ENCODE measurements at regions not wholly inside any gene's neighbourhood (a gene's known extent, or its start where the extent isn't known, plus 50 kb on each side); places are given as distances from the start of the nearest gene placed in this dataset.
A peak's percentile ranks its signal among the peaks of the same experiment; 100 is the strongest.

DNA sequence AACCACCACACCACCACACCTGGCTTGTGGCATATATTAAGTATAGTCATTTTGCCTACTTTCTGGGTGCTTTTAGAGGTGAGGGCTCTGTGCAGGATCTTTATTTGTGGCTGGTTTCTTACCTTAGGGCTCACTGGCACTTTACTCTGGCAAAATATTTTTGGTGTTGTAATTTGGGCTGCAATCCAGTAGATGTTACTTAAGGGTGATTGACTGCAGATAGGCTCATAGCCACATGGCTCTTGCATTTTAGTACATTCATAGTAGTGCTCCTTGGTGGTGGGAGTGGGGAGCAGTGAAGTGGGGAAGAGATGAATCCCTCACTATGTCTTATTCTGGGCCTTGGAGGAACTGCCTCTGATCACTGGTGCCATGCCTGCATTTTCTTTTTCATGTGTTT, 376.1 kb upstream of the GRIN3A start:
- no peak for FAIRE-seq

DNA sequence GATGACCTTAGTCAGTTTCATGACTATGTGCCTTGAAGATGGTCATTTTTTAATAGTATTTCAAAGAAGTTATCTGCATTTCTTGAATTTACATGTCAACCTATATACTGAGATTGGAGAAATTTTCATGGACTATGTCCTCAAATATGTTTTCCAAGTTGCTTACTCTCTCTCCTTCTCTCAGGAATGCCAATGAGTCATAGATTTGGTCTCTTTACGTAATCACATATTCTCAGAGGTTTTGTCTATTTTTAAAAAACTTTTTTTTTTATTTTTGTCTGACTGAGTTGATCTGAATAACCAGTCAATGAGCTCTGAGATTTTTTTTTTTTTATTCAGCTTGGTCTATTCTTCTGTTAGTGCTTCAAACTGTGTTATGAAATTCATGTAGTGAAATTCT, 374.7 kb upstream of the GRIN3A start:
- no peak for FAIRE-seq

DNA sequence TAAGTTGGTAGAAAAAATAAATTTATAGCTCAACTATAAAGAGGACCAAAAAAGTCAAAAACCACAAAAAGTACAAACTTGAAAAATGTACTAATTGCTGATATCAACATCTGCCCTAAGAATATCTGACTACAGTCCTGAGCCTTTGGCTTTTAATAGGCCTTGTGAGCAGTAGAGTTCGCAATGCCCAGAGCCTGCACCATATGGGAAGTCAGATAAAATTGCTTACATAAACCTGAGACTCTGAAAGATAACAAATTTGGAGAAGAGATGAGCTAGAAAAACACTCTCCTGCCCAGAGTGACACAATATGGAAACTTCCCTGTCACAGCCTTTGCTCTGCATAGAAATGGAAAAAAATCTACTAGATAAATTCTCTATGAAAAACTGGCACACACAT, 368.0 kb upstream of the GRIN3A start:
- FAIRE-seq = no peak

DNA sequence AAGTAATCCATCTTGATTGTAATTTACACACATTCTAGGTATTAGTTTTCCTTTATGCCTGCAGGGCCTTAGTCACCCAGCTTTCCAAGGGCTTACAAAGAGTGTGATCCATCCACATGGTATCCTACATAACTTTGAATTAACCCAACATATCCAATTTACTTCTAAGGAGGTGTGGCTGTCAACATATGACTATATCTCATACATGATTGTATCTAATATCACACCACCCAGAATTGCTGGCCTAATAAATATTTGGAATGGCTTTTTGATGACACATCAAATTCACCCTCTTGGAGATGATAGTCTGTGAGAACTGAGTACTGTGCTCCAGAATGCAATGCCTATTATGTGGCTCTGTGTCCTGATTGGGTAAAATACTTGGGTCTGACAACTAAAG, 363.3 kb upstream of the GRIN3A start:
- FAIRE-seq = no peak

DNA sequence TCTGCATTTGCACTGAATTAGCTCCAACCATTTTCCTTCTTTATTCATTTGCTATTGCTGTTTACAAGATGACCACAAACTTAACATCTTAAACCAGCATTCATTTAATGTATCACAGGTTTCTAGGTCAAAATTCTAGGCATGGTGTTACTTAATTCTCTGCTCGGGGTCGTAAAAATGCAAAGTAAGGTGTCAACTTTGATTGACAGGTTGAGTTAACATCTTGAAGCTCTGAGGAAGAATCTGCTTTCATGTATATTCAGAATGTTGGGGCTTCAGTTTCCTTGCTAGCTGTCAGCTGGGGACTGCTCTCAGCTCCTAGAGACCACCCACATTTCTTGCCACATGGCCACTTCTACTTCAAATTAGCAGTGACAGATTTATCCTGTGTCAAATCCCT, 348.7 kb upstream of the GRIN3A start:
- FAIRE-seq = no peak

DNA sequence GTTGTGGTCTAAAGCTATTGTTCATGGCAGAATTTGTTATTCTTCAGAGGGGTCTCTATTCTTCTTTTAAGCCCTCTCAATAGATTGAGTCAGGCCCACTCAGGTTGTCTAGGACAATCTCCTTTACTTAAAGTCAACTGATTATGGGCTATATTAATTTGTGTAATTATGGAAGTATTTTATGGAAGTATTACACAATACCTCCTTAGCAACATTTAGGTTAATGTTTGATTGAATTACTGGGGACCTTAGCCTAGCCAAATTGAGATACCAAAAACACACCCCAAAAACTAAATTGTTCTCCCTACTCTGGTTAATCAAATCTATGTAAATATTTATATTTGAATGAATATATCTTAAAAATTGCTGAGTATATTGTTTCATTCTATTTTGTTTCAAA, 347.1 kb upstream of the GRIN3A start:
- FAIRE-seq = no peak

DNA sequence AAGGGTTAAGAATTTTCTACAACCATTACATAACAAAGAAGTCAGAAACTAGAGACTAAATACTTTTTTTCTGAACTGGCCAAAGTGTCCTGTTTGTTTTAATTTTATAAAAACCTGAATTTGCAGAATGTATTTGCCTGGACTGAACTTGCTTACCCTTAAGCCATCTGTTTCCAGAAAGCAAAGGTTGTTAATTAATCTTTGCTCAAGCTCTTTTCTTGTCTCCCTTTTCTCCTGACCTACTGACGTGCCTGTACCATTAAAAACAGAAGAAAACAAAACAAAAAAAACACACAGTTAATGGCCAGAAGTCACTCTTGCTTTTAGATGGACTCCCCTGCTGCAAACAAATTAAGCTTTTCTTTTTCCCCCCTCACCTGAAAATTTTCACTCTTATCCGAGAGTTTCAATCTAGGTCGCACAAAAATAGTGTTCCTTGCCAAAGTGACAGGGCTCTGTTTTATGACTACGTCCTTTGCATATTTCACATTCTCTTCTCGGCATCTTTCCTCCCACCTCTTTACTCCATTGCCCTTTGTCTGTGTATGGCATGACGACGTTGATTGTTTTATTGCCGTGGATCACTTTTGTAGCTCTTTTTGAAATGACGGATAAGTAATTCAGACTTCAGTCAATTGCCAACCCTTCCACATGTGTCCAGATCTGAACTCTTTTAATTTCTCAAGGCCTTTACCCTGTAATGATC, 333.8 kb upstream of the GRIN3A start:
- peak; percentile 81 for FAIRE-seq

DNA sequence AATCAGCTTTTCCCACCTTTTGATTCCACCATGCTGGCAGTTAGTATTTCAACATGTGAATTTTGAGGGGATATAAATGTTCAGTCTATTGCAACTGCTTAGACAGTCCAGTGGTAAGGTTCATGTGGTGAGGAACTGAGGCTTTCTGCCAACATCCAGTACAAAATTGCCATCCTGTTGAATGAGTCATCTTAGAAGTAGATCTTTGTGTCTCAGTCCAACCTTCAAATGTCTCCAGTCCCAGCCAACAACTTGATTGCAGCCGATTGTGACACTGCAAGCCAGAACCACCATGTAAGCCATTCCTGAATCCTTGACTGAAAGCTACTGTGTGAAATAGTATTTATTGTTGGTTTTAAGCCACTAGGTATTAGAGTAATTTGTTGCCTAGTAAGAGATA, 331.5 kb upstream of the GRIN3A start:
- no peak for FAIRE-seq

DNA sequence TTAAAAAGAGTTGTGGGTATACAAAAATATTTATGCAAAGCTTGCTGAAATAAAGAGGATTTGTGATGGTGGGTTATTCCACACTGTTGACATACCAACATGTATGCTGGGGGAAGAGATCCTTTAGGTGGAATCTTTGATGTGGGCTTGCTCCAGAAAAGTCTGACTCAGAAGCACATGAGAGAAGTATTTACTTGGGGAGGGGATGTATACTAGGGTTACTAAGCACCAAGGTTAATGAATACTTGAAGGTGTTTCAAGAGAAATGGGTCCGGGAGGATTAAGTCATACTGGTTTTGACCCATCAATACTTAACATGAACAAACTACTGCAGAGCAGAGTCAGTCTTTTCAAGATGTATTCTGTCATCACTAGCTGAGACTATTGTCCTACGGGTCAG, 316.4 kb upstream of the GRIN3A start:
- FAIRE-seq = no peak

DNA sequence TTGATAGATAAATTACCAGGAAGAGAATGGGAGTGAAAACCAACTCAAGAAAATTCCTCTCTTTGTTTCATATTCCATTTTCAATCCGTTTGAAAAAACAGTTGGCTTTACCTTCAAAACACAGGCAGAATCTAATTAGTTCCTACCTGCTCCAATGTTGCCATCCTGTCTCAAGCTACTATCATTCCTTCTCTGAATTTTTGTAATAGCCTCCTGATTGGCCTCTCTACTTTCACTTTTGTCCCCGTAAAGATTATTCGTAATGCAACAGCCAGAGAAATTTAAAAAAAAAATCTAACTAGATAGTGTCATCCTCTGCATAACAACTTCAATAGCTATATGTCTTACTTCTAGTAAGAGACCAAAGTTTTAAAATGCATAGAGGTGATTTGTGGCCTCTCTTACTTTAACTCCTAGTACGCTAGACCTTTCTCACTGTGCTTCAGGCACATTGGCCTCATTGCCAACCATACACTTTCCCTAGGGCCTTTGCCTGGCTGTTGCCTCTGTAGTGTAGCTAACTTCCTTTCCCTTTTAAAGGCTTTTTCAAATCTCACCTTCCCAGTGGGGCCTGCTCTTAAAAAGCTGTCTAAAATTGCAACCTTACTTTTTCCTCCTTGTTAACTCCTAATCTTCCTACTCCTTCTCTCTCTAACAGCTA, 311.3 kb upstream of the GRIN3A start:
- no peak for FAIRE-seq

DNA sequence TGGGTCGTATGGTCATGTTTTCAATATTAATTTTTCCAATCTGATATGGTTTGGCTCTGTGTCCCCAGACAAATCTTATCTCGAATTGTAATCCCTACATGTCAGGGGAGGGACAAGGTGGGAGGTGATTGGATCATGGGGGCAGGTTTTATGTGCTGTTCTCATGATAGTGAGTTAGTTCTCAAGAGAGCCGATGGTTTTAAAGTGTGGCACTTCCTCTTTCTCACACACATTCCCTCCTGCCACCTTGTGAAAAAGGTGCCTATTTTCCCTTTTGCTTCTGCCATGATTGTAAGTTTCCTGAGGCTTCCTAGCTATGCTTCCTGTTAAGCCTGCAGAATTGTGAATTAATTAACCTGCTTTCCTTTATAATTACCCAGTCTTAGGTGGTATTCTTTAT, 309.1 kb upstream of the GRIN3A start:
- no peak for FAIRE-seq

DNA sequence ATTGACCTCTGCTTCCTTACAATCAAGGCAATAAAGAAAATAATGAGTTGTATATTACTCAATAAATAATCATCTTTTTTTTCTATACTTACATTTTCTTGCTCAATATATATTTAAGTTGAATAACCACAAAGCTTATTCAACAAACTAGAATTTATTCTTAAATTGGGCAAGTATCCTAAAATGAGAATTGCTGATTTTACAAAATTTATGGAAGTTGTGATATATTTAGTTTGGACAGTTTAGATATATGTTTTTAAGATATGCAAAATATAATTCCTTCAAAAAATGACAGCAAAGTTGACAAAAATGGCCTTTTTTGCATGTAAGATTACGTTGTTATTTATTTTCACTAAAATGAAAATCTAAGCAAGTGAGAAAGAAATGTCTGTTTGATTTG, 305.7 kb upstream of the GRIN3A start:
- no peak for FAIRE-seq

DNA sequence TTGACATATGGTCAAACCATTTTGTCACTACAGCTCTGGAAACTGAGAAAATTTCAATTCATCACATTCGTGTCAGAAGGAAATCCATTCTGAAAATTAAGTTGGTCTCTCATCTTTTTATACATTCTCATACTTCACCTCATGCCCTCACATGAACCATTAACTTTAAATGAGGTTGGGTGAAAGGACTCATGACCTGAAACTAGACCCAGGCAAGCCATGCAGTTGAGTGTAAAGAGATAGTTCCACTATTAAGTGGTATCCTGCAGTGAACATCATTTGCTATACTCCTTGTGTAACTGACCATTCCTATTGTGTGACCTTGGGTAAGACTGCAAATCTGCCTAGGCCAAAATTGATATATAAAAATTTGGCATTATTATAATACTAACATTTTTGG, 299.6 kb upstream of the GRIN3A start:
- no peak for FAIRE-seq

DNA sequence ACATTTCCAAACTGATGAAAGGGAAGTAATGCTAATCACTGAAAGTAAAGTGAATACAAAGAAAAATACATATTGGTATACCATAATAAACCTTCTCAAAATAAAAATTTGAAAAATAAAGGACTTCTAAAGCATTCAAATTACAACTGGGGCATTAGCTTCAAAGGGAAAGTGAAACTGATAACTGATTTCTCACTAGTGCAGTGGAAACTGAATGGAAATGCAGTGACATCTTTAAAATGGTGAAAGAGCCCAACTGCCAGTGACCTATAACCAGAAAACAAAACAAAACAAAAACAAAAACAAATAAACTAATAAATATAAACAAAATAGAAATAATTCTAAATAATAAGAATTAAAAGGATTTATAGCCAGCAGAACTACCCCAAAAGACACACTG, 297.5 kb upstream of the GRIN3A start:
- FAIRE-seq = no peak

DNA sequence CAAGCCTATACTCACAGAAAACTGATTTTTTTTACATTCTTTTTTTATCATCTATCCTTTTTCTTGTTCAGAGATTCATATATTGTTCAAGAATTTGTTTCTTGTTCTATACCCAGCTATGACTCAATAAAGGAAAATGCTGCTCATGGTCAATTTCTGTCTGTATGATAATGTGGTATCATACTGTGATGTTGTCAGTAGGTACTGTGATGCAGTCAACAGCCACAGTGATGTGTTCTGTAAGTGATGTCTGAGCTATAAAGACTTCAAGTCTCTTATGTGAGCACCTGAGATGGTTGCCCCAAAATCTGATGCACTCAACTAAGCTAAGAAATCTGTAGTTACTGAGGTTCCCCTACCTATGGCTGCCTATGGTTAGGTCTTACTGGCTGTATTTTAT, 294.2 kb upstream of the GRIN3A start:
- no peak for FAIRE-seq

DNA sequence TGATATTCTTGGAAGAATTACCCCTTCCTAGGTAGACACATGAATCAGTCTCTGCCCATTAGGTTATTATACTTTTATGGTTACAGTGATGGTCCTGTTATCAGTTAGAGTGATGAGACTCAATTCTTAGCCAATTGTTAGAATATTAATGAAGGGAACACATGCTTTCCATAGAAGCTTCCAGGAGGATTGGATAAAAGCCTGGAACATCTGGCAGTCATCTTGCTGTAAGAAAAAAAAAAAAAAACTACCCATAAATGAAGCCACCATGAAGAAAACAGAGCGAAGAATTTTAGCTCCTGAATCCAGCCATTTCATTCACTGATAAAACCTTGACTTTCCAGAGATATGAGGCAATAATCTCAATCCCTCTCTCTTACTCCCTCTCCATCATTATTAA, 262.5 kb upstream of the GRIN3A start:
- no peak for FAIRE-seq

DNA sequence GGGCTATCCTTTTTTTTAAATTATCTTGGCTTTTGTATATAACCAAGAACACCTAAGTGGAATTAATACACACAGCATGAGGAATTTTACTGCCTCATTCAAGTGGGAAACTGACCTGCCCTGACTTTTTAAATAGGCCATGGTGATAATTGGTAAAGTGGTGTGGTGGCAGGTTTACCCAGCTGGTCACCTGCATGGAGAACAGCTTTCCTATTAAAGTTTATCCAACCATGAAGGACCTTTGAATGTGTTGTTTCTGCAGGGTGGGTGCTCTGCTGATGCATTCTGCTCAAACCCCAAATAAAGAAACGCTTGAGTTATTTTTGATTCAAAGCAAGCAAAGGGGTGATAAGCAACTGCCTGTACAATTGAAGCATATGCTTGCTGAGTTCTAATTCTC, 261.0 kb upstream of the GRIN3A start:
- no peak for FAIRE-seq

DNA sequence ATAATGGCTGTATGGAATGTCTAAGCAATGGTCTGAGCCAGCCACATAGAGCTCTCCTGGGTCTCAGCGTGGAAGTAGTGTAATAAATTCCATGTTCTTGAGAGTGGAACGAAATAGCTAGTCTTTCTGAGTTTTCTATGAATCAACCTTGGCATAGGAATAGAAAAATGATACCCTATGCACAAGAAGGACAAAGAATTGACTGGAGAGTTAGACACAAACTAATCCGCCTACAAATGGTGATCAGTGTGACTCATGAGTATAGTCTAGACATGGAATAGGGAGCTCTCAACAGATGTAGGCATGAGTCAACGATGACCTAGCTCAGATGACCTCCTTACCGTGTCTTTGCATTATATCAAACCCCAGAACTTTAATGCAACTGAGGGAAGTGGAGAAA, 256.8 kb upstream of the GRIN3A start:
- FAIRE-seq = no peak

DNA sequence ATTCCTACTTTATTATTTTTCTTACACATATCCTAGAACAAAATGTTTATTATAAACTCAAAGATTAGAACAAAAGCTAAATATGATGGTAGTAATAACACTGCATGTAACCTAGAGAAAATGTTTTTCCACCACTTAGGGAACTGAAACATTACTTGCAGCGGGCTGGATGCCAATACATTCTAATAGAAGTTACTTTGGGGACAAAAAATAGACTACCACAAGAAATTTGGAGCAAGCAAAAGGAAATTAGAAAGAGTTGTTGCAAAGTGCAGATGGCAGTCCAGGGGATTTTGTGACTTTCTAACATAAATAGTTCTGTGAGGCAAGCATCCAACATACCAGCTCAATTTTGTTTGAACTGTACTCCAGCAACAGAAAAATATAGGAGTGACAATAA, 255.3 kb upstream of the GRIN3A start:
- FAIRE-seq = no peak

DNA sequence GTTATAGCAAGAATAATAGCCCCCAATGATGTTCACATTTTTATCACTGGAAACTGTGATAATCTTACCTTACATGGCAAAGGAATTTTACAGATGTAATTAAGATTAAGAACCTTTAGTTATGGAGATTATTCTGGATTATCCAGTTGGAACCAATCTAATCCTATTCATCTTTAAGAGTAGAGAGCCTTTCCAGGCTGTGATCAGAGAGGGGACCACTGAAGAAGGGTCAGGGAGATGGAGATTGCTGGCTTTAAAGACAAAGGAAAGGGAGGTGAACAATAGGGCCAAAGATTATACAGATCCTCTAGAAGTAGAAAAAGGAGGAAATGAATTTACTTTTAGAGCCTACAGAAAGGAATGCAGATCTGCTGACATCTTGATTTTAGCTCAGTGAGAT, 253.5 kb upstream of the GRIN3A start:
- FAIRE-seq = no peak

DNA sequence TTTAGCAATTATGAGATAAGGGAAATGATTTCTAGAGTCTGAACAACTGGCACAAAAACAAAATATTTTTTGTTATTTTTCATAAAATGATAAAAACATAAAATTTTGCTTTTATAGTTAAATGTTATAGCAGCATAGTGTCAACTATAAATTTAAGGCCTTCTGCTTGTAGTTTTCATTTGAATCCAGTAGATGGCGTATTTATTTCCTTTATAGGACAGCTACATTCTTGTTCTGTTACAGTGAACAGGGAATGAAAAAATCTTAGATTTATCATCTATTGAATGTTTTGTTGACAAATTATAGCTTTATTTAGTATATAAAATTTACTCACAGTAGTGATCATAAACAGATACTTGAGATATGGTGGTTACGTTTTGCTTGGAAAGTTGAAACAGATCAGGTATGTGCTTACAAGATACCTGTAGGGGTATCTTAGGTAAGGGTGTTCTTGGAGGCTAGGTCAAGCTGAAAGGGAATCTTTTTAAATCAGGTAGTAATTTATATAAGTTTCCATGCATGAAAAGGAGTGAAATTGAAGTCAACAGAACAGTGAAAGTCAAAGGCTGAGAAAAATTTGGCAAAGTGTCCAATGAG, 239.3 kb upstream of the GRIN3A start:
- peak; percentile 97 for FAIRE-seq

DNA sequence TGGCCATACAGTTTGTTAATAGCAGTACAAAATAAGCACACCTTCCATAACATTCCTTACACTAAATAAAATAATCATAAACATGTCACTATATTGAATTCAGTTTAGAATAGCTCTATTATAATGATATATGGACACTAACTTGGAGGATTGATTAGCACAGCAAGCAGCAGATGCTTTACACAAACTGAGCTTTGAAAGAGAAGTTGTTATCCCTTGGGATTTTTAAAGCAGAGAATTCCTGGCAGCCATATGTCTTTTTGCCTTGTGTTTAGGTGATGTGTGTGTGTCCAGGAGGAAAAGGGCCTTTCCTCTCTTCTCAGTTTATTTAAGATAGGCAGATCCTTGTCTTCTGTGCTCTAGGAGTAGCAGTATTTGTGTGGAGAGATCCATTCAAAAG, 232.2 kb upstream of the GRIN3A start:
- FAIRE-seq = no peak

DNA sequence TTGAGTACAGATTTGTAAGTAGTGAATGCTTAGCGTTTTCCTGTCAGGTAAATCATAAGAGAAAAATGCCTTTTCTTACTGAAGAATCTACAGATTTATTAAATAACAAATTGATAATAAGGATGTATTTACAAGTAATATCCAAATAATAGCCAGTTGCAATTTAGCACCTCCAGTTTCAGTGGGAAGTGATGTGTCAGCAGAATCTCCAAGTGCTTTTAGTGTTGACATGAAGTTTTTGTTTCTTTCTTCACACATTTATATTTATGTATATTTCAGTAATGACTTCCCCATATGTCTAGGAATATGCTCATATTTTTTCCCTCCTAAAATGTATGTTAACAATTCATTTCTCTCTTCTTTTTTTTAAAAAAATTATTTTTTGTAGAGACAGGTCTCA, 229.9 kb upstream of the GRIN3A start:
- no peak for FAIRE-seq

DNA sequence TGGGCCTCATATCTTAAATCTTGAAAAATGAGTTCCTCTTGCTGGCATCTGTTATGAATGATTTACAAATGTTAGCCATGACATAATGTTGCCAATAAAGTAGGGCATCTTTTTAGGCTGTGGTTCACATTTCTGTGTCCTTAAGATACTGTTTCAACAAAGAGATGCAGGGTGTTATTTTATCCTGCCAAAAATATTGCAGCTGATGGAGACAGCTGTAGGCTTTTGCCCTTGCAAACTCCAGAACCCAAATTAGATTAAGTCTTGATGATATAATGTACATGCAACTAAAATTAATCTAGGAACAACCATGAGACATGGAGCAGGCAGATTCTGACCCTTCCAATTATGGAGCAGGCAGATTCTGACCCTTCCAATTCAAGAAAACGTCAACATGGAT, 228.2 kb upstream of the GRIN3A start:
- no peak for FAIRE-seq

DNA sequence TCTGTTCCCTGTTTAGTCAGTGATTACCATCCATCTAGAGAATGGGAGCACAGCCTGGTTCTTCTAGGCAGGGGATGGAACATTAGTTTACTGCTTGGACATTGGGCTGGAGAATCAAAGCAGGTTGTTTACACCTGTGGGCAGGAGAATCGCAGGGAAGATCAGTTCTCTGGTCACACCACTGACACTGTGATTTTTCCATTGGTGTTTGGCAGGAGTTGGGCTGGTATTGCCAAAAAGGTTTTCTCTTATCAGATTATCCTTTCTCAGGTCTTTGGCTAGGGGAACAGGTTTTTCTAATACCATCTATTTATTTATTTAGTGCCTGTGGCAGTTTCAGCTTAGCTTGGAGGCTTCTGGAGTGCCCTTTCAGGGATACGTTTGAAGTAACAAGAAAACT, 219.3 kb upstream of the GRIN3A start:
- FAIRE-seq = no peak

Data from endometrium (tissue), 2 donors.